Stomach (tissue), 4 donors: ENCODE measurements at regions not wholly inside any gene's neighbourhood (a gene's known extent, or its start where the extent isn't known, plus 50 kb on each side); places are given as distances from the start of the nearest gene placed in this dataset.

Experiments
- POLR2A ChIP-seq, 4 donors: fragments of 450-650 bp; IDR thresholded peaks; one replicate each; pipeline ENCODE4 v1.6.1; 2016; ENCODE audit warnings: antibody characterized with exemption in 4 of 4, control low read depth in 2 of 4, mild to moderate bottlenecking in 1 of 4, moderate library complexity in 1 of 4
- TF ChIP-seq, protein P1 (sequence below), 7 experiments: fragments of 450-650 bp in 4 of 7; fragments of 200-600 bp in 3 of 7; sonication (generic) in 3 of 7; IDR thresholded peaks; one replicate each; pipeline ENCODE4 v1.5.1; 2016 to 2019; ENCODE audit warnings: antibody characterized with exemption in 7 of 7, control low read depth in 2 of 7, mild to moderate bottlenecking in 1 of 7

DNA sequence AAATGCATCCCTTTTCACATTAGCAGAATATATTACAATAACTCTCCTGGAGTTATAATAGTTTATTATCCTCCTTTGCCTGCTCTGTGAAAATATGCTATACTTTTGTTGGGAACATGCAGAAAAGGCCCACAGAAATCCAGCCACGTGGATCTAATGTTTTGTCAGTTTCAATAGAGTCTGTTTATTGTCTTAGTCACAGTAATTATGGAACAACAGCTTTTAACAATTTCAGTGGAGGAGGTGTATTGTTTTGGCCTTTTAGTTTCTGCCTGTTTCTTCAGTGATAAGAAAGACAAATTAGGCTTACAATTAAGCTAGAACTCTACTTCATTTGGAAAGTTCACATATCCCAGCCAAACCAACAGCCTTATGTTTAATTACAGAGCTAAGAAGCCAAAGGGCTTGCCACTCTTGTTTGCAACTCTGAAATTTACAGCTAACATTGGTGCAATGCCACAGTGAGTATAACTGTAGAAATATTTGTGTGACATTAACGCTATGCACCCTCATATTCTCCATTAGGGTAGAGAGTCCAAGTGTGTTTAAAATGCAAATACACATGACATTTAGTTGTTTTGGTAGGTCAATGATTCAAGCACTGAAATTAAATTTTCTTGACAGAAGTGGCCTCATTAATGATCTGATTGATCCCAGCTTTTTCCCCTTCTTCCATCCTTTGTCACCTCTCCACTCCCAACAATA is 175.8 kb downstream of the USP46 start:
- TF ChIP-seq POLR2A (IDR thresholded peaks at IDR 0.05), result no peak
- TF ChIP-seq, protein P1, sequence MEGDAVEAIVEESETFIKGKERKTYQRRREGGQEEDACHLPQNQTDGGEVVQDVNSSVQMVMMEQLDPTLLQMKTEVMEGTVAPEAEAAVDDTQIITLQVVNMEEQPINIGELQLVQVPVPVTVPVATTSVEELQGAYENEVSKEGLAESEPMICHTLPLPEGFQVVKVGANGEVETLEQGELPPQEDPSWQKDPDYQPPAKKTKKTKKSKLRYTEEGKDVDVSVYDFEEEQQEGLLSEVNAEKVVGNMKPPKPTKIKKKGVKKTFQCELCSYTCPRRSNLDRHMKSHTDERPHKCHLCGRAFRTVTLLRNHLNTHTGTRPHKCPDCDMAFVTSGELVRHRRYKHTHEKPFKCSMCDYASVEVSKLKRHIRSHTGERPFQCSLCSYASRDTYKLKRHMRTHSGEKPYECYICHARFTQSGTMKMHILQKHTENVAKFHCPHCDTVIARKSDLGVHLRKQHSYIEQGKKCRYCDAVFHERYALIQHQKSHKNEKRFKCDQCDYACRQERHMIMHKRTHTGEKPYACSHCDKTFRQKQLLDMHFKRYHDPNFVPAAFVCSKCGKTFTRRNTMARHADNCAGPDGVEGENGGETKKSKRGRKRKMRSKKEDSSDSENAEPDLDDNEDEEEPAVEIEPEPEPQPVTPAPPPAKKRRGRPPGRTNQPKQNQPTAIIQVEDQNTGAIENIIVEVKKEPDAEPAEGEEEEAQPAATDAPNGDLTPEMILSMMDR (IDR thresholded peaks at IDR 0.05), result no peak
